ENCODE measurements at regions not wholly inside any gene's neighbourhood (a gene's known extent, or its start where the extent isn't known, plus 50 kb on each side); places are given as distances from the start of the nearest gene placed in this dataset.

GRCh38 chr4:141567326-141567915, 69.0 kb upstream of the IL15 start:
- 65 to 87% methylated on average over 4 of the region's 4 CpGs for WGBS, 2 donors
- Histone ChIP-seq H3K4me3 (replicated peaks in 1 of 3) (no peak overlapping the region), H3K36me3 (no peaks in the 10 kb centered on the region), H3K4me1 (peaks cover 18 to 24% of the 10 kb centered on the region in 2 donors), H3K9me3 (no peaks in the 10 kb centered on the region), H3K27me3 (no peaks in the 10 kb centered on the region), H3K27ac (no peak overlapping the region)
- no peak for DNase-seq
- intact Hi-C loops (cut with DNase I): no loop called here
- TF ChIP-seq CTCF (IDR thresholded peaks at IDR 0.05): no peak
- no peak for TF ChIP-seq POLR2A (IDR thresholded peaks at IDR 0.05)

- no peak overlapping the region for H3K4me3 ChIP-seq (replicated peaks in 1 of 3)
- DNase-seq: no peak
- peaks cover 12 to 24% of the 10 kb centered on the region in 2 donors for H3K4me1 ChIP-seq
- no peak overlapping the region for H3K27ac ChIP-seq
- no peak for TF ChIP-seq CTCF (IDR thresholded peaks at IDR 0.05)
- TF ChIP-seq POLR2A (IDR thresholded peaks at IDR 0.05): no peak
- no peaks in the 10 kb centered on the region for H3K27me3 ChIP-seq
- 83 to 90% methylated on average over 2 of the region's 2 CpGs for WGBS, 2 donors
- intact Hi-C loops (cut with DNase I): no loop called here
- no peaks in the 10 kb centered on the region for H3K9me3 ChIP-seq
- H3K36me3 ChIP-seq: no peaks in the 10 kb centered on the region
Measured at GRCh38 chr4:141569141-141569540, 67.2 kb upstream of the IL15 start.

DNA sequence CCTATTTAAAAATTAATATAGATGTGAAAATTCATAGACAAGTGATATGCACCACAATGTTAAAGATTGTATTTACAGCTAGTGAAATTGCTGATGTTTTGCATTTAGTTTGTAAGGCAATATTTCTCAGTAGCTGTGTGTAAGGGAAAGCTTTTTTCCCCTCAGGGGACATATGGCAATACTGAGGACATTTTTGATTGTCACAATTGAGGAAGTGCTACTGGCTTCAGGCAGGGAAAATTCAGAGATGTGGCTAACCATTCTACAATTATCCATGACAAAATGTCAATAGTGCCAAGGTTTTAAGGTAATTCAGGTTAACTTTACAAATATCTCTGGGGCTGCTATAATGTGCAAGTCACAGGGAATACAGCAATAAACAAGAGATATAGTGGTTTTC, 66.1 kb upstream of the IL15 start:
- no peak overlapping the region for H3K4me3 ChIP-seq (replicated peaks in 1 of 3)
- TF ChIP-seq CTCF (IDR thresholded peaks at IDR 0.05) (no peak), POLR2A (IDR thresholded peaks at IDR 0.05) (no peak)
- DNase-seq: no peak
- intact Hi-C loops (cut with DNase I): no loop called here
- H3K27me3 ChIP-seq: no peaks in the 10 kb centered on the region
- no peak overlapping the region for H3K27ac ChIP-seq
- H3K4me1 ChIP-seq: peaks cover 12 to 17% of the 10 kb centered on the region in 2 donors
- no peaks in the 10 kb centered on the region for H3K9me3 ChIP-seq
- H3K36me3 ChIP-seq: no peaks in the 10 kb centered on the region

- Histone ChIP-seq H3K27me3 (no peaks in the 10 kb centered on the region), H3K9me3 (no peaks in the 10 kb centered on the region), H3K4me1 (peaks cover 2 to 18% of the 10 kb centered on the region in 2 donors), H3K27ac (no peak overlapping the region), H3K4me3 (replicated peaks in 1 of 3) (no peak overlapping the region), H3K36me3 (no peaks in the 10 kb centered on the region)
- 87 to 92% methylated on average over 2 of the region's 2 CpGs for WGBS, 2 donors
- no peak for TF ChIP-seq CTCF (IDR thresholded peaks at IDR 0.05)
- no peak for TF ChIP-seq POLR2A (IDR thresholded peaks at IDR 0.05)
- DNase-seq: no peak
- intact Hi-C loops (cut with DNase I): no loop called here
Measured at GRCh38 chr4:141571362-141571761, 65.0 kb upstream of the IL15 start.

DNA sequence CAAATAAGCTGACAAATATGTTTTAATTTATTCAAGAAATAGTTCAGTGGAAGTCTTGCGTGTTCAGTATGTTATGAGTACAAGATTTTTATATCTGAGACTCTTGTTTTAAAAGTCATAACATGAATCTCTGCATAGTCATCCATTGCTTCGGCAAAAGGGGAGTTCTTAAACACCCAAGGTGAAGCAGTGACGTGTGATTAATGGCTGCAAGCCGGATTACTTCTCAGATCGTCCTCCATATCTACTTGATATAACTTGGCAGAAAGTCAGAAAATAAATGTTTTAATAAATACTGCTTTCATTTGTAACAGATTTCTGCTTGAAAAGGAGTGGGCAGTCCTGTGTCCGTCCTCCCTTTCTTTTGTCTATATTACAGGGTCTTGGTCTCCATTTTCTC, 64.6 kb upstream of the IL15 start:
- WGBS, 2 donors: 90 to 93% methylated on average over 6 of the region's 6 CpGs
- Histone ChIP-seq H3K4me1 (peaks cover 0 to 14% of the 10 kb centered on the region in 2 donors), H3K36me3 (no peaks in the 10 kb centered on the region), H3K27ac (no peak overlapping the region), H3K4me3 (replicated peaks in 1 of 3) (no peak overlapping the region), H3K27me3 (no peaks in the 10 kb centered on the region), H3K9me3 (no peaks in the 10 kb centered on the region)
- intact Hi-C loops (cut with DNase I): no loop called here
- no peak for TF ChIP-seq POLR2A (IDR thresholded peaks at IDR 0.05)
- no peak for TF ChIP-seq CTCF (IDR thresholded peaks at IDR 0.05)
- no peak for DNase-seq

Measured in thyroid gland (tissue), 4 donors.